Neural progenitor cell (in vitro differentiated cells): ENCODE measurements at regions not wholly inside any gene's neighbourhood (a gene's known extent, or its start where the extent isn't known, plus 50 kb on each side); places are given as distances from the start of the nearest gene placed in this dataset.

Experiments
- EZH2phosphoT487 ChIP-seq: fragments of 200-600 bp; sonication (generic); IDR thresholded peaks from 2 replicates; pipeline ENCODE4 v1.6.1; 2017; ENCODE audit warnings: antibody characterized with exemption
- TF ChIP-seq, protein P1 (sequence below): fragments of 200-600 bp; sonication (generic); IDR thresholded peaks from 2 replicates; pipeline ENCODE4 v1.5.1; 2017; ENCODE audit warnings: antibody characterized with exemption, mild to moderate bottlenecking

DNA sequence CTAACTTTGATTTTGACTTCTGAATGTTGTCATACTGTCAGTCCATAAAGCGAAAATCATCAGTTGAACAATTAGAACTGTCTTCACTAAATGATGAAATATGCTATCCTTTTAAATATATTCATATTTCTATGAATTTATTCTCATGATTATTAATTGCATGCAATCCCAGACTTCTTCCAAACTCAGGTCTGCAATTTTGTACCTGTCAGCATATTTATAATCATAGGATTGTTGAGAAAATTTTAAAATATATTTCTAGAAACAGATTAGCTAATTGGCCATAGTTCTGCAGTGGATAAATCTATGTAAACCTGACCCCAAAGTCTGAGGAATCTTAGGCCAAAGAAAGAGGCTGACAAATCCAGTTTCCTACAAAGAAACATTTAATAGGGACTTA lies 347.5 kb downstream of the SLCO4C1 start:
- TF ChIP-seq, protein P1, sequence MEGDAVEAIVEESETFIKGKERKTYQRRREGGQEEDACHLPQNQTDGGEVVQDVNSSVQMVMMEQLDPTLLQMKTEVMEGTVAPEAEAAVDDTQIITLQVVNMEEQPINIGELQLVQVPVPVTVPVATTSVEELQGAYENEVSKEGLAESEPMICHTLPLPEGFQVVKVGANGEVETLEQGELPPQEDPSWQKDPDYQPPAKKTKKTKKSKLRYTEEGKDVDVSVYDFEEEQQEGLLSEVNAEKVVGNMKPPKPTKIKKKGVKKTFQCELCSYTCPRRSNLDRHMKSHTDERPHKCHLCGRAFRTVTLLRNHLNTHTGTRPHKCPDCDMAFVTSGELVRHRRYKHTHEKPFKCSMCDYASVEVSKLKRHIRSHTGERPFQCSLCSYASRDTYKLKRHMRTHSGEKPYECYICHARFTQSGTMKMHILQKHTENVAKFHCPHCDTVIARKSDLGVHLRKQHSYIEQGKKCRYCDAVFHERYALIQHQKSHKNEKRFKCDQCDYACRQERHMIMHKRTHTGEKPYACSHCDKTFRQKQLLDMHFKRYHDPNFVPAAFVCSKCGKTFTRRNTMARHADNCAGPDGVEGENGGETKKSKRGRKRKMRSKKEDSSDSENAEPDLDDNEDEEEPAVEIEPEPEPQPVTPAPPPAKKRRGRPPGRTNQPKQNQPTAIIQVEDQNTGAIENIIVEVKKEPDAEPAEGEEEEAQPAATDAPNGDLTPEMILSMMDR, result no peak
- no peak for TF ChIP-seq EZH2phosphoT487
